ENCODE measurements at regions not wholly inside any gene's neighbourhood (a gene's known extent, or its start where the extent isn't known, plus 50 kb on each side); places are given as distances from the start of the nearest gene placed in this dataset.

GRCh38 chr18:4762330-4762729 lies 307.2 kb upstream of the DLGAP1 start:
- intact Hi-C loops (cut with micrococcal nuclease) (no loop called here), in situ Hi-C loops (cut with MboI) (no loop called here)
- no peak overlapping the region for H2AFZ ChIP-seq (ENCODE audit: low read depth, low read length)
- H3K79me2 ChIP-seq (ENCODE audit: control insufficient read depth, insufficient read depth, low read length): no peaks in the 10 kb centered on the region
- no peaks in the 10 kb centered on the region for H3K27me3 ChIP-seq (ENCODE audit: control insufficient read depth in 2 of 2, insufficient read depth in 2 of 2, low read length in 2 of 2)
- no peaks in the 10 kb centered on the region; the same call in 1 of the 2 replicates for H3K9me3 ChIP-seq (replicated peaks; ENCODE audit: control insufficient read depth, insufficient read depth, low read depth, low read length)
- DNase-seq (ENCODE audit: extremely low read depth in 1 of 4, low spot score in 3 of 4): no peak
- no peak for ATAC-seq
- 0% methylated on average over 3 of the region's 3 CpGs for WGBS (ENCODE audit: insufficient coverage, low coverage, missing lambda C conversion rate)
- no peak overlapping the region for H3K4me3 ChIP-seq
- no peak for FAIRE-seq
- H3K4me2 ChIP-seq (ENCODE audit: insufficient read depth, low read length): no peak overlapping the region
- POLR2A ChIA-PET: no interaction called here
- CTCF ChIA-PET (ENCODE audit: low intra/inter-chr PET ratio): no interaction called here
- no TSS peak for BruUV-seq (replicated peaks)
- H3K9me1 ChIP-seq (ENCODE audit: control insufficient read depth, insufficient read depth, low read length): no peaks in the 10 kb centered on the region
- H3K4me1 ChIP-seq (replicated peaks in 1 of 2; ENCODE audit: control insufficient read depth in 2 of 2, insufficient read depth in 2 of 2, low read length in 2 of 2): no peaks in the 10 kb centered on the region
- H3K27ac ChIP-seq (ENCODE audit: extremely low read depth, low read depth, low read length): no peak overlapping the region
- H3K36me3 ChIP-seq (ENCODE audit: control insufficient read depth, insufficient read depth, low read length): no peaks in the 10 kb centered on the region
- H4K20me1 ChIP-seq (replicated peaks; ENCODE audit: control insufficient read depth, insufficient read depth, low read length): no peaks in the 10 kb centered on the region
- no peak overlapping the region for H3K9ac ChIP-seq (ENCODE audit: insufficient read depth in 1 of 2, low read depth in 2 of 2, low read length in 2 of 2)
- TF ChIP-seq ZNF668 (CRISPR knock-in tag; IDR thresholded peaks at IDR 0.05): no peak
- TF ChIP-seq WHSC1 (IDR thresholded peaks at IDR 0.05; ENCODE audit: low read length): no peak
- no peak for TF ChIP-seq YY1 (IDR thresholded peaks at IDR 0.05; ENCODE audit: borderline replicate concordance in 1 of 3, control insufficient read depth in 1 of 3, extremely low read depth in 1 of 3, insufficient read depth in 3 of 3, insufficient read length in 1 of 3, insufficient replicate concordance in 2 of 3, low read depth in 1 of 3, low read length in 2 of 3)
- TF ChIP-seq STAT6 (CRISPR knock-in tag; IDR thresholded peaks at IDR 0.05): no peak
- no peak for TF ChIP-seq JUND (IDR thresholded peaks at IDR 0.05; ENCODE audit: borderline replicate concordance, low read depth, low read length)
- TF ChIP-seq JUND (tag; IDR thresholded peaks at IDR 0.05; ENCODE audit: borderline replicate concordance, low read depth, low read length): no peak
- TF ChIP-seq ARID1B (IDR thresholded peaks at IDR 0.05): no peak
- no peak for TF ChIP-seq CBX3 (IDR thresholded peaks at IDR 0.05; ENCODE audit: borderline replicate concordance in 1 of 2, low read length in 2 of 2)
- TF ChIP-seq HINFP (tag; conservative IDR thresholded peaks at IDR 0.05; ENCODE audit: low read depth): no peak
- no peak for TF ChIP-seq KLF1 (tag; IDR thresholded peaks at IDR 0.05)
- TF ChIP-seq THAP7 (CRISPR knock-in tag; IDR thresholded peaks at IDR 0.05): no peak
- no peak for TF ChIP-seq NFYB (IDR thresholded peaks at IDR 0.05; ENCODE audit: extremely low read depth, insufficient read length)
- no peak for TF ChIP-seq ZNF280B (CRISPR knock-in tag; IDR thresholded peaks at IDR 0.05)
- TF ChIP-seq MTA2 (IDR thresholded peaks at IDR 0.05; ENCODE audit: low read depth): no peak
- no peak for TF ChIP-seq GTF2E2 (tag; IDR thresholded peaks at IDR 0.05)
- no peak for TF ChIP-seq MAFF (IDR thresholded peaks at IDR 0.05; ENCODE audit: low read length)
- TF ChIP-seq FOXK2 (conservative IDR thresholded peaks at IDR 0.05 in 1 of 2, IDR thresholded peaks at IDR 0.05 in 1 of 2; ENCODE audit: low read depth in 2 of 2): no peak
- TF ChIP-seq RUNX1 (IDR thresholded peaks at IDR 0.05; ENCODE audit: low read depth): no peak
